ENCODE measurements at regions not wholly inside any gene's neighbourhood (a gene's known extent, or its start where the extent isn't known, plus 50 kb on each side); places are given as distances from the start of the nearest gene placed in this dataset.

GRCh38 chr1:82593561-82593960, 792.8 kb downstream of the ADGRL2 start:
- H3K27ac Mint-ChIP-seq: no peak overlapping the region
- H3K4me1 Mint-ChIP-seq (ENCODE audit: low read depth): peaks cover under 1% of the 10 kb centered on the region
- H3K4me3 Mint-ChIP-seq: no peak overlapping the region
- H3K27me3 Mint-ChIP-seq (ENCODE audit: low read depth): no peaks in the 10 kb centered on the region
- DNase-seq (no peak), ATAC-seq (no peak)
- no peaks in the 10 kb centered on the region for H3K36me3 Mint-ChIP-seq (ENCODE audit: low read depth)
- CTCF ChIA-PET: no interaction called here
- peaks cover 3% of the 10 kb centered on the region for H3K9me3 Mint-ChIP-seq (ENCODE audit: insufficient read depth)
- POLR2A ChIA-PET: no interaction called here

- no peak overlapping the region for H3K4me3 Mint-ChIP-seq
- H3K9me3 Mint-ChIP-seq (ENCODE audit: insufficient read depth): no peaks in the 10 kb centered on the region
- H3K36me3 Mint-ChIP-seq (ENCODE audit: low read depth): no peaks in the 10 kb centered on the region
- CTCF ChIA-PET: no interaction called here
- no peak overlapping the region for H3K27ac Mint-ChIP-seq
- no peaks in the 10 kb centered on the region for H3K4me1 Mint-ChIP-seq (ENCODE audit: low read depth)
- no peak for DNase-seq
- no peak for ATAC-seq
- H3K27me3 Mint-ChIP-seq (ENCODE audit: low read depth): no peaks in the 10 kb centered on the region
- POLR2A ChIA-PET: no interaction called here
These were observed 788.9 kb downstream of the ADGRL2 start for GRCh38 chr1:82589588-82589987.

- no peak for ATAC-seq
- Mint-ChIP-seq H3K4me1 (ENCODE audit: low read depth) (no peaks in the 10 kb centered on the region), H3K4me3 (no peak overlapping the region), H3K27ac (no peak overlapping the region), H3K9me3 (ENCODE audit: insufficient read depth) (peaks cover 9% of the 10 kb centered on the region), H3K27me3 (ENCODE audit: low read depth) (no peaks in the 10 kb centered on the region), H3K36me3 (ENCODE audit: low read depth) (no peaks in the 10 kb centered on the region)
- ChIA-PET CTCF (no interaction called here), POLR2A (no interaction called here)
- no peak for DNase-seq
These were observed 786.6 kb downstream of the ADGRL2 start for GRCh38 chr1:82587371-82587770.

GRCh38 chr1:82586473-82586872, 785.7 kb downstream of the ADGRL2 start:
- H3K4me1 Mint-ChIP-seq (ENCODE audit: low read depth): no peaks in the 10 kb centered on the region
- H3K27me3 Mint-ChIP-seq (ENCODE audit: low read depth): no peaks in the 10 kb centered on the region
- H3K9me3 Mint-ChIP-seq (ENCODE audit: insufficient read depth): peaks cover 12% of the 10 kb centered on the region
- ChIA-PET CTCF (no interaction called here), POLR2A (no interaction called here)
- H3K27ac Mint-ChIP-seq: no peak overlapping the region
- H3K36me3 Mint-ChIP-seq (ENCODE audit: low read depth): no peaks in the 10 kb centered on the region
- ATAC-seq: no peak
- no peak overlapping the region for H3K4me3 Mint-ChIP-seq
- no peak for DNase-seq

GRCh38 chr1:82582347-82582746, 781.6 kb downstream of the ADGRL2 start:
- no peaks in the 10 kb centered on the region for H3K36me3 Mint-ChIP-seq (ENCODE audit: low read depth)
- peaks cover 12% of the 10 kb centered on the region for H3K9me3 Mint-ChIP-seq (ENCODE audit: insufficient read depth)
- no peaks in the 10 kb centered on the region for H3K4me1 Mint-ChIP-seq (ENCODE audit: low read depth)
- ChIA-PET CTCF (no interaction called here), POLR2A (no interaction called here)
- ATAC-seq: no peak
- H3K27me3 Mint-ChIP-seq (ENCODE audit: low read depth): no peaks in the 10 kb centered on the region
- no peak for DNase-seq
- H3K4me3 Mint-ChIP-seq: no peak overlapping the region
- H3K27ac Mint-ChIP-seq: no peak overlapping the region

GRCh38 chr1:82578086-82578726, 777.5 kb downstream of the ADGRL2 start:
- ChIA-PET POLR2A (no interaction called here), CTCF (no interaction called here)
- no peak for ATAC-seq
- Mint-ChIP-seq H3K9me3 (ENCODE audit: insufficient read depth) (peaks cover 11% of the 10 kb centered on the region), H3K4me3 (no peak overlapping the region), H3K27ac (no peak overlapping the region), H3K36me3 (ENCODE audit: low read depth) (no peaks in the 10 kb centered on the region), H3K27me3 (ENCODE audit: low read depth) (no peaks in the 10 kb centered on the region), H3K4me1 (ENCODE audit: low read depth) (no peaks in the 10 kb centered on the region)
- no peak for DNase-seq

- no peaks in the 10 kb centered on the region for H3K9me3 Mint-ChIP-seq (ENCODE audit: insufficient read depth)
- POLR2A ChIA-PET: no interaction called here
- no peak overlapping the region for H3K27ac Mint-ChIP-seq
These were observed 766.6 kb downstream of the ADGRL2 start for GRCh38 chr1:82567348-82567747.

GRCh38 chr1:82565546-82565945, 764.8 kb downstream of the ADGRL2 start:
- POLR2A ChIA-PET: no interaction called here
- H3K4me1 Mint-ChIP-seq (ENCODE audit: low read depth): no peaks in the 10 kb centered on the region
- no peaks in the 10 kb centered on the region for H3K36me3 Mint-ChIP-seq (ENCODE audit: low read depth)
- no peak overlapping the region for H3K27ac Mint-ChIP-seq
- no peak overlapping the region for H3K4me3 Mint-ChIP-seq
- no peaks in the 10 kb centered on the region for H3K9me3 Mint-ChIP-seq (ENCODE audit: insufficient read depth)
- no peaks in the 10 kb centered on the region for H3K27me3 Mint-ChIP-seq (ENCODE audit: low read depth)
- no peak for ATAC-seq
- CTCF ChIA-PET: no interaction called here
- no peak for DNase-seq

More at GRCh38 chr1:82567348-82567747, 766.6 kb downstream of the ADGRL2 start:
- CTCF ChIA-PET: no interaction called here
- Mint-ChIP-seq H3K4me1 (ENCODE audit: low read depth) (no peaks in the 10 kb centered on the region), H3K36me3 (ENCODE audit: low read depth) (no peaks in the 10 kb centered on the region), H3K4me3 (no peak overlapping the region), H3K27me3 (ENCODE audit: low read depth) (no peaks in the 10 kb centered on the region)
- DNase-seq: no peak
- no peak for ATAC-seq

GRCh38 chr1:82565146-82565545, 764.4 kb downstream of the ADGRL2 start:
- DNase-seq (no peak), ATAC-seq (no peak)
- Mint-ChIP-seq H3K4me3 (no peak overlapping the region), H3K9me3 (ENCODE audit: insufficient read depth) (no peaks in the 10 kb centered on the region), H3K36me3 (ENCODE audit: low read depth) (no peaks in the 10 kb centered on the region), H3K27me3 (ENCODE audit: low read depth) (no peaks in the 10 kb centered on the region), H3K4me1 (ENCODE audit: low read depth) (no peaks in the 10 kb centered on the region), H3K27ac (no peak overlapping the region)
- CTCF ChIA-PET: no interaction called here
- POLR2A ChIA-PET: no interaction called here

GRCh38 chr1:82564333-82564732, 763.6 kb downstream of the ADGRL2 start:
- Mint-ChIP-seq H3K4me3 (no peak overlapping the region), H3K27me3 (ENCODE audit: low read depth) (no peaks in the 10 kb centered on the region), H3K4me1 (ENCODE audit: low read depth) (no peaks in the 10 kb centered on the region), H3K9me3 (ENCODE audit: insufficient read depth) (no peaks in the 10 kb centered on the region), H3K27ac (no peak overlapping the region), H3K36me3 (ENCODE audit: low read depth) (no peaks in the 10 kb centered on the region)
- ChIA-PET CTCF (no interaction called here), POLR2A (no interaction called here)
- no peak for DNase-seq
- ATAC-seq: no peak

GRCh38 chr1:82562448-82562847, 761.7 kb downstream of the ADGRL2 start:
- POLR2A ChIA-PET: no interaction called here
- Mint-ChIP-seq H3K9me3 (ENCODE audit: insufficient read depth) (no peaks in the 10 kb centered on the region), H3K27me3 (ENCODE audit: low read depth) (no peaks in the 10 kb centered on the region), H3K4me3 (no peak overlapping the region), H3K4me1 (ENCODE audit: low read depth) (no peaks in the 10 kb centered on the region), H3K36me3 (ENCODE audit: low read depth) (no peaks in the 10 kb centered on the region), H3K27ac (no peak overlapping the region)
- DNase-seq: no peak
- CTCF ChIA-PET: no interaction called here
- ATAC-seq: no peak

- no peak overlapping the region for H3K27ac Mint-ChIP-seq
- ATAC-seq: no peak
These were observed 759.8 kb downstream of the ADGRL2 start for GRCh38 chr1:82560566-82560965.

GRCh38 chr1:82555501-82555900, 754.8 kb downstream of the ADGRL2 start:
- no peak overlapping the region for H3K27ac Mint-ChIP-seq
- ChIA-PET CTCF (no interaction called here), POLR2A (interaction anchor here (0.6 kb wide), 1 partner anchor 212 kb away, joined by 4 read pairs; no protein-coding TSS in a partner anchor)
- ATAC-seq (no peak), DNase-seq (no peak)
- no peaks in the 10 kb centered on the region for H3K4me1 Mint-ChIP-seq (ENCODE audit: low read depth)
- H3K27me3 Mint-ChIP-seq (ENCODE audit: low read depth): no peaks in the 10 kb centered on the region
- H3K36me3 Mint-ChIP-seq (ENCODE audit: low read depth): no peaks in the 10 kb centered on the region
- no peak overlapping the region for H3K4me3 Mint-ChIP-seq
- H3K9me3 Mint-ChIP-seq (ENCODE audit: insufficient read depth): no peaks in the 10 kb centered on the region

More at GRCh38 chr1:82560566-82560965, 759.8 kb downstream of the ADGRL2 start:
- CTCF ChIA-PET: no interaction called here
- Mint-ChIP-seq H3K4me3 (no peak overlapping the region), H3K27me3 (ENCODE audit: low read depth) (no peaks in the 10 kb centered on the region), H3K36me3 (ENCODE audit: low read depth) (no peaks in the 10 kb centered on the region), H3K4me1 (ENCODE audit: low read depth) (no peaks in the 10 kb centered on the region), H3K9me3 (ENCODE audit: insufficient read depth) (no peaks in the 10 kb centered on the region)
- POLR2A ChIA-PET: no interaction called here
- DNase-seq: no peak

Measured in activated CD8-positive, alpha-beta T cell treated with anti-CD3 and anti-CD28 coated beads, Interleukin-2, amount 10 ng/mL, durations not matched to agents 7 days and 5 days (primary cell).